Activated CD4-positive, alpha-beta memory T cell treated with anti-CD3 and anti-CD28 coated beads, Interleukin-2, amount 10 ng/mL, durations not matched to agents 7 days and 5 days (primary cell): ENCODE measurements at regions not wholly inside any gene's neighbourhood (a gene's known extent, or its start where the extent isn't known, plus 50 kb on each side); places are given as distances from the start of the nearest gene placed in this dataset.

ENCODE experiments used
- CTCF ChIA-PET: fragments of 350-600 bp; sonication (Branson Sonifier 250); formaldehyde crosslinking; loops from one replicate; lab custom pipeline; 2021; ENCODE audit warnings: antibody characterized with exemption, inconsistent platforms; lab: Charles Lee
- POLR2A ChIA-PET: fragments of 350-600 bp; sonication (Branson Sonifier 250); formaldehyde crosslinking; loops from one replicate; lab custom pipeline; 2021; ENCODE audit warnings: antibody characterized with exemption; lab: Charles Lee
- DNase-seq: peaks from one replicate; pipeline ENCODE4 v3.0.0-alpha.2; 2020
- H3K27ac Mint-ChIP-seq: one replicate; pipeline ENCODE4 v1.8.0; 2021; ENCODE audit warnings: mild to moderate bottlenecking, mixed read lengths
- H3K27me3 Mint-ChIP-seq: one replicate; pipeline ENCODE4 v1.8.0; 2021; ENCODE audit warnings: mixed read lengths
- H3K36me3 Mint-ChIP-seq: one replicate; pipeline ENCODE4 v1.8.0; 2021; ENCODE audit warnings: low read depth, mixed read lengths
- H3K4me1 Mint-ChIP-seq: one replicate; pipeline ENCODE4 v1.8.0; 2021; ENCODE audit warnings: mixed read lengths
- H3K4me3 Mint-ChIP-seq: one replicate; pipeline ENCODE4 v1.8.0; 2021; ENCODE audit warnings: mild to moderate bottlenecking, mixed read lengths
- H3K9me3 Mint-ChIP-seq: one replicate; pipeline ENCODE4 v1.8.0; 2021; ENCODE audit warnings: mixed read lengths

DNA sequence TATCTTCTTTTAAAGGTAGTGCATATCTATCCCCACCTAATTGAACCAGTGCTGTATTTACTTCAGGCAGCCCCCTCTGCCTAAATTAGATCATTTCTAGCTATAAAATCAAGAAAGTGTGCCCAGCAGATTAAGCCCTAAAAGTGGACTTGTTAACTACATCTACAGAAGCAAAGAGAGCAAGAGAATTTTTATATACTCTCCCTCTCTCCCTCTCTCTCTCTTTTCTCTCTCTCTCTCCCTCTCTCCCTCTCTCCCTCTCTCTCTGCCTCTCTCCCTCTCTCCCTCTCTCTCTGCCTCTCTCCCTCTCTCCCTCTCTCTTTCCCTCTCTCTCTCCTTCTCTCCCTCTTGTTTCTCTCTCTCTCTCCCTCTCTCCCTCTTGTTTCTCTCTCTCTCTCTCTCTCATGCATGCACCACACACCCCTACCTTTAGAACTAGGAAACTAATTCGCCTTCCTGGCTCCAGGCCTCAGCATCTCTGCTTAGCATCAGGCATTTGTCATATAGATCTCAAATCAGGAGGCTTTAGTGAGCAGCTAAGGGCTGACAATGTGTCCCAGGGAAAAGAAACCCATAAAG lies 71.4 kb downstream of the FOXA2 start:
- ChIA-PET POLR2A (no interaction called here), CTCF (no interaction called here)
- DNase-seq = no peak
- Mint-ChIP-seq H3K27me3 (no peaks in the 10 kb centered on the region), H3K9me3 (peaks cover 5% of the 10 kb centered on the region), H3K4me1 (no peaks in the 10 kb centered on the region), H3K36me3 (no peaks in the 10 kb centered on the region), H3K27ac (no peak overlapping the region), H3K4me3 (no peak overlapping the region)

DNA sequence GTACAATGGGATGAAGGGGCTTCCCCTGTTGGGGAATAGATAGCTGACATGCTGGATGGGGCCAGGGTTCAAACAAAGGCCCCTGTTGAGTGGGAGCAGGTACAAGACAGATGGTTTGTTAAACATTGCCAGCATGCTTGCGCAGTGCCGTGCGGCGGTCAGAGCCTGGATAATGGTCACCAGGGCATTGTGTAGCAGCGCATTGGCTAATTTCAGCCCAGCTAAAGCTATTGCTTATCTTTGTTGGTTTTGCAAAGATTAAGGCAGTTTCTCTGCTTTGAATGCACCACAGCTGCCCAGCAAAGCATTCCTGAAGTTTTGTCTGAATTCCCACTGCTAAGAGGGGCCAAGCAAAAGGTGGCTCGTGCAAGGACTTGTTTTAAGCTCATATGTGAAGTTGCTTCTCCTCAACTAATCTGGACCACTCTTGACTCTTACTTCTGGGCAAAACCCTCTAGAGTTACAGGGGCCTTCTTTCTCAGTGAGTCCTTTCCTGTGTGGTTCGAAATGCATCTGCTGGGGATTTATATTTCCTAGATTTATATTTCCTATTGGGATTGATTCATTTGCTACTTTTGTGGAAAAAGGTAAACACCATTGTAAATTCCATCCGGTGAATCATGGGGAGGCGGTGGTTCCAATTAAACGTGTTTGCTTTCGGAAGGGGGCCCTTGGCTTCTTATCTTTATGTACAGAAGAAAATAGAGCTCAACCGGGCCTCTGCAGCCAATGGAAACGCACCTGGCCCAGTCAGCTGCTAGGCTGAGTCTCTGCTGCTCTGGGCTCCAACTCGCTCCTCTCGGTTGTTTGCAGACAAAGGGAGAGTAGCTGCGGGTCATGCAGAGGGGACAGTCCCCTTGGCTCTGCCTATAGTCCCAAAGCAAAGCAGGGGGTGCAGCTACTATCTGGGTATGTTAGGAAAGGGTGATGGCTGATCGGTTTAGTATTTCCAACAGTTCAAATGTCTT lies 72.1 kb downstream of the FOXA2 start:
- no peak overlapping the region for H3K4me3 Mint-ChIP-seq
- POLR2A ChIA-PET = no interaction called here
- DNase-seq = no peak
- no peaks in the 10 kb centered on the region for H3K27me3 Mint-ChIP-seq
- CTCF ChIA-PET = no interaction called here
- H3K4me1 Mint-ChIP-seq = no peaks in the 10 kb centered on the region
- peaks cover 5% of the 10 kb centered on the region for H3K9me3 Mint-ChIP-seq
- H3K36me3 Mint-ChIP-seq = no peaks in the 10 kb centered on the region
- H3K27ac Mint-ChIP-seq = no peak overlapping the region

DNA sequence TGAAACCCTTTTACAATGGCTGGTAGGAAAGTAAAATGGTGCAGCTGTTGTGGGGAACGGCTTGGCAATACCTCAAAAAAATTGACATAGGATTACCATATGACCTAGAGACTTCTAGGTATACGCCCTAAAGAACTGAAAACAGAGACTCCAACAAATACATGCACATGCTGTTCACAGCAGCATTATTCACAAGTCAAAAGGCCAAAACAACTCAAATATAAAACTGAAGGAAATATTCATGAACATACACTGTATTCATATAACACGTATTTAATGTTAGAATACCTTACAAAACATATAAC lies 74.6 kb downstream of the FOXA2 start:
- ChIA-PET POLR2A (no interaction called here), CTCF (no interaction called here)
- Mint-ChIP-seq H3K4me1 (no peaks in the 10 kb centered on the region), H3K36me3 (no peaks in the 10 kb centered on the region), H3K27me3 (no peaks in the 10 kb centered on the region), H3K27ac (no peak overlapping the region), H3K9me3 (peaks cover 6% of the 10 kb centered on the region), H3K4me3 (no peak overlapping the region)
- DNase-seq = no peak

DNA sequence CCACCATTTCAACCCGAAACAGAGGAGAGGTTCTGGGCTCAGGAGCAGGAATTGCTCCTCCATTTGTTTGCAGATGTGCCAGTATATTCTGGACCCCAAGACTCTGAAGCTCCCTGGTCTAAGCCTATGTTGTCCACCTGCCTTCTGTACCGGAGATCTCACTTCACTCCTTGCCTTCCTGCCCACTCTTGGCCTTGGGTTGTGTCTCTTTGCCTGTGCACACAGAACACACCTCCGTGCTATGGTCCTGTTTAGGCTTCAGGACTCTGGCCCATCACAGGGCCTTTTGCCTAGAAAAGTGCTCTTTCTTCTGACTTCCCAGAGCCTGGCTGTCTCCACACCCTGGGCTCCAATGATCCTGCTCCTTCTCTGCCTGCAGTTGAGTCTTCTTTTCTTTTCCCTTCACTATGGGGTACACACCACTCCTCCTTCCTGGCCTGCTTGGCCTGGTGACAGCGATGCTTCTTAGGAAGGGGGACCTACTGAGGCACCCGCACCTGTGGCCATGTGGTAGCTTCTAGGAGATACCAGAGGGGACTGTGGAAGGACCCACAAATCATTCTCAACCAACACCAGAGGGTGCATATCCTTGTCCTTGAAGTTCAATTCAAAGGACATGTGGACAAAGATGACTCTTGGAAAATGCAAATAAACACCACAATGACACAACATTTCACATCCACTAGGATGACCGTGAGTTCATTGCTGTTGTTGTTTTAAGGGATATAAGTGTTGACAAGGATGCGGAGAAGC lies 75.1 kb downstream of the FOXA2 start:
- ChIA-PET POLR2A (no interaction called here), CTCF (no interaction called here)
- no peak for DNase-seq
- peaks cover 6% of the 10 kb centered on the region for H3K9me3 Mint-ChIP-seq
- no peak overlapping the region for H3K27ac Mint-ChIP-seq
- no peaks in the 10 kb centered on the region for H3K27me3 Mint-ChIP-seq
- H3K4me3 Mint-ChIP-seq = no peak overlapping the region
- no peaks in the 10 kb centered on the region for H3K4me1 Mint-ChIP-seq
- H3K36me3 Mint-ChIP-seq = no peaks in the 10 kb centered on the region

DNA sequence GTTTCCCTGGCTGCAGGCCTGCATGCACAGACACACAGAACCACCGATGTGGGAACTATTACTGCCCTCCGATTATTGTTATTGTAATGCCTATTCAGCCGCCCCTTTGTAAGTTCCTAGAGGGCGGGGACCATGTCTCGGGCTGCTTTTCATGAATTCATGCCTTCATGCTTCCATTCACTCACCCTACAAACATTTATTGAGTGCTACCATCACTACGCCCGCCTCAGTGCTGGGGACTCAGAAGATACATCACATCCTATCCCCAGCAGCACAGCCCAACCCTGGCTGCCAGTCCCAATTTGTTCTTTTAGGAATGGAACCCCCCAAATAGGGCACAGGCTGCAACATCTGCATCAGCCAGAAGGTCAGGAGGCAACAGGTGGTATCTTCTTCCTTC lies 75.9 kb downstream of the FOXA2 start:
- POLR2A ChIA-PET = no interaction called here
- CTCF ChIA-PET = no interaction called here
- Mint-ChIP-seq H3K4me1 (no peaks in the 10 kb centered on the region), H3K27me3 (no peaks in the 10 kb centered on the region), H3K36me3 (no peaks in the 10 kb centered on the region), H3K27ac (no peak overlapping the region), H3K4me3 (no peak overlapping the region), H3K9me3 (peaks cover 8% of the 10 kb centered on the region)
- no peak for DNase-seq

DNA sequence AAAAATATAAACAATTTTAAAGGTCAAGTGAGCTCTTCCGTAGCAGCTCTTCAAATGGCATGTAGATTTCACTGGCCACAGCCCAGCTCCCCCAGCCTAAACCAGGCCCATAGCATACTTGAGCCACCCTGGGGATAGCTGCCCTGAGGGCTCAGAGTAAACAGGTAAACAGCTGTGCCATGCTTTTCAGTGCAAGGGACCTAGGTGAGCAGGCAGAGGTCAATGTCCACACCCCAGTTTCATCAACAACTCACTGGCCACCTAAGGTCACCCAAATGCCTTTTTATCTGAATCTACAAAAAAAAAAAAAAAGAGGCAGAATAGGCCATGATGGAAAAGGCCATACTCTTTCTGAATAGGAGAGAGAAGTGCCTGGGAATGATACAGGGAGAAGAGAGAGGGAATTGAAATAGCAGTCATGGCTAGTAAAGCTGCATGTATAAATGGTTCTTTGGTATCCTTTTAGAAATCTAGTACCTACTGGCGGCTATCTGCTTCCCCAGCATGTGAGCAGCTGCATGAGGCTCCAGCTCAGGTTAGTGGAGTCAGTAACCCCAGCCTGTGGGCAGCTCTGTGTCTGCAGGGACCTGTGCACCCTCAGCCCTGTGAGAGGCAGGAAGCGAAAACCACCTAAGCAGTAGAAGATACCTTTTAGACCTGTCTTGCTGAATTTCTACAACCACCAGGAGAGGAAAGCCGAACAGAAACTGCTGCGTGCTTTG lies 77.0 kb downstream of the FOXA2 start:
- peaks cover 13% of the 10 kb centered on the region for H3K9me3 Mint-ChIP-seq
- POLR2A ChIA-PET = no interaction called here
- no peak for DNase-seq

DNA sequence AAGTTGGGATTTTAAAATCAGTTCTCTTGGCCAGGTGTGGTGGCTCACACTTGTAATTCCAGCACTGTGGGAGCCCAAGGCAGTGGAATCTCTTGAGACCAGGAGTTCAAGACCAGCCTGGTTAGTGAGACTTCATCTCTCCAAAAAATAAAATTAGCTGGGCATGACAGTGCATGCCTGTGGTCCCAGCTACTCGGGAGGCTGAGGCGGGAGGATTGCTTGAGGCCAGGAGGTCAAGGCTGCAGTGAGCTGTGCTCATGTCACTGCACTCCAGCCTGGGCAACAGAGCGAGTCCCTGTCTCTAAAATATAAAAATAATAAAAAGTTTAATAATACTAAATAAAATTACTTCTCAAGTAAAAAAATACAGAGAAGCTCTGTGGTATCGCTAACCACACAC lies 77.5 kb downstream of the FOXA2 start:
- Mint-ChIP-seq H3K4me3 (no peak overlapping the region), H3K27me3 (no peaks in the 10 kb centered on the region), H3K36me3 (no peaks in the 10 kb centered on the region), H3K4me1 (no peaks in the 10 kb centered on the region), H3K9me3 (peaks cover 15% of the 10 kb centered on the region), H3K27ac (no peak overlapping the region)
- ChIA-PET CTCF (no interaction called here), POLR2A (no interaction called here)
- no peak for DNase-seq

More for the DNA sequence above, 77.0 kb downstream of the FOXA2 start:
- no peaks in the 10 kb centered on the region for H3K27me3 Mint-ChIP-seq
- no peaks in the 10 kb centered on the region for H3K4me1 Mint-ChIP-seq
- H3K36me3 Mint-ChIP-seq = no peaks in the 10 kb centered on the region
- H3K4me3 Mint-ChIP-seq = no peak overlapping the region
- H3K27ac Mint-ChIP-seq = no peak overlapping the region
- CTCF ChIA-PET = no interaction called here

DNA sequence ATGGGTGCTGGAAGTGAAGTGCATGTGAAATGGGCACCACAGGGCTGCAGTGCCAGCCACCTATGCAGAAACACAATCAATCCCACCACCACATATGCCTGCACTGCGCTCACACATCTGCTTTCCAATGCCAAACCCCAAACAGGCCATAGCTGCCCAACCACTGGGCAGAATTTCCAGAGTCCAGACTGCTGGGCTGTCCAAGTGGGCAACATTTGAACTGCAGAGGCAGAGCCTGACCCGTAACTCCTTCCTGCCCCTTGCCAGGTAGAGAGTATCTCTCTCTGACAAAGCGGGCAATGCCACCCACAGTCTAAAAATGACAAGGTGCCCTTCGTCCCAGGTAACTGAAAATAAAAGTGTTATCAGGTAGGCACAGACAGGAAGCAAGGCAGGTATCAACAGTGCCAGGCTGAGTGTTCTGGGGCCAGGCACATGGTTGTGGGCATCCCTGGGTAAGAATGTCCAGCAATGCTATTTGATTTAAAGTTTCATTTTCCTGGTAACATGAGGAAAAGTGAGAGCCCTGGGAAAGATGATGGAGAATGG lies 79.5 kb downstream of the FOXA2 start:
- ChIA-PET POLR2A (no interaction called here), CTCF (no interaction called here)
- H3K27me3 Mint-ChIP-seq = no peaks in the 10 kb centered on the region
- DNase-seq = no peak
- peaks cover 20% of the 10 kb centered on the region for H3K9me3 Mint-ChIP-seq
- H3K36me3 Mint-ChIP-seq = no peaks in the 10 kb centered on the region
- no peaks in the 10 kb centered on the region for H3K4me1 Mint-ChIP-seq
- no peak overlapping the region for H3K27ac Mint-ChIP-seq
- no peak overlapping the region for H3K4me3 Mint-ChIP-seq

DNA sequence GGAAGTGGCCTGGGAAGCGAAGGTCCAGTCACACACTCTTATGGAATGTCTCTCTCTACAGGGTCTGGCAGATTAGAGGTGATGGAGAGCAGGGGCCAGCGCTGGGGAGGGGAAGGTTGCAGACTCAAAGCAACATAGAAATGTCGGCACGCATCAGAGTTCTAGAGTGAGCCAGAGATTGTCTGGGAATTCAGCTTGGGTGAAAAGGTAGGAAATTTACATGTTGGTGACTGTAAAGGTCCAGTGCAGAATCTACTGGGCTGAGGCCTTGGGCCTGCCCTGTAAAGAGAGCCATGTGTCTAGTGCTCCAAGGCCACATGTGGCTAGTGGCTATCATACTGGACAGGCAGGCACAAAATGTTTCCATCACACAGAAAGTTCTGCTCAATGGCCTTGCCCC lies 80.8 kb downstream of the FOXA2 start:
- H3K36me3 Mint-ChIP-seq = no peaks in the 10 kb centered on the region
- CTCF ChIA-PET = no interaction called here
- H3K27me3 Mint-ChIP-seq = no peaks in the 10 kb centered on the region
- POLR2A ChIA-PET = no interaction called here
- no peak overlapping the region for H3K4me3 Mint-ChIP-seq
- H3K27ac Mint-ChIP-seq = no peak overlapping the region
- peaks cover 19% of the 10 kb centered on the region for H3K9me3 Mint-ChIP-seq
- no peak for DNase-seq
- H3K4me1 Mint-ChIP-seq = no peaks in the 10 kb centered on the region

DNA sequence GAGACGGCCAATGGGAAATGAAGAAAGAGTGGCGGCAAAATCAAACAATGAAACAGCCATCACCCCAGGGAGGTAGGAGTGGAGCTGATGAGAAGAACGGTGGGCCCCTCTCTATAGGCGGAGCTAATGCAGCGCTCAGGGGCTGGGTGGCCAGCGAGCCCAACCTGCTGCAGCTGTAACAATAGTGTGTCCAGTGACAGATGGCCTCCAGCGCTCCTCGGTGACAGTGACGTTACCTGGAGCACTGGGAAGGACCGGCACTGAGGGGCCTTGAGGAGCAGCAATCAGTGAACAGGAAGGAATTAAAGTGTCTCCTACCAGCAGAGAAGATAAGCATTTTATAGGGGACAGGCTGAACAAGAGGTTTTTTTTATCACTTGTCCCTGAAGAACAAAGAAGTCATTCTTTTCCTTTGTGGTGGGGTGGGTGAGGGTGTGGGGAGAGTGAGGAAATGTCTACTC lies 81.6 kb downstream of the FOXA2 start:
- CTCF ChIA-PET = no interaction called here
- H3K27ac Mint-ChIP-seq = no peak overlapping the region

DNA sequence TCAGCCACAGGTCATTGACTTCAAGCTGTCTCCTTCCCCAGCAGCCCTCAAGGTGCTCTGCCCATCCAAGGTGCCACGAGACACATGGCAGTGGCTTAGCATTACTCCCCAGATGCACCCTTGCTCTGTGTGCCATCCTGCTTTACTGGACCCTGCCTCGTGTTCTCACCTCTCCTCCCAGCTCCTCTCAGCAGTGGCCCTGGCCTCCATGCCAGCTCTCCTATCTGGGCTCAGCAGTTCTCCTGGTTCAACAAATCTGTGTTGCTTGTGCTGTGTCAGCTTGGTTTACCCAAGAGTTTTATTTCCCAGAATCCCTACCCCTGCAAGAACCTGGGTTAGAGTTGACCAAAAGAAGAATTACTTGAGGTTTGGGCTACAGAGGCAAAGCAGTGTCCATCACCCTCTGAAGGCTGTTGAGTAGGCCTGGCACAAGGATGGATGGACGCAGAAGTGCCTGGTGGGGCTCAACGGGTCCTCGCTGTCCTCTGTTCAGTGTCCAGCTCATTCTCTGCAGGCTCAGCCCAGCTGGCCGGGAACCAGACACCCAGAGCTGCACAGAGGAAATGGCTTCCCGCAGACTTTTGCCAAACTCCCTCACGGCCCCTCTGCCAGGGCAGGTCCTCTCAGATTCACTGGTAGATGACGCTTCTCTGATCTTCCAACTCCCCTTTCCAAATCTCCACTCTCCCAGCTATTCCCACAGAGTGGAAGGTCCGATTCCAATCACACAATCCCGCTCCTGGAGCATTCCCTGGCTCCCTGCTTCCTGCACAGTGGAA lies 82.6 kb downstream of the FOXA2 start:
- no peak for DNase-seq
- Mint-ChIP-seq H3K27me3 (no peaks in the 10 kb centered on the region), H3K27ac (no peak overlapping the region), H3K4me1 (no peaks in the 10 kb centered on the region), H3K36me3 (no peaks in the 10 kb centered on the region), H3K9me3 (peaks cover 18% of the 10 kb centered on the region), H3K4me3 (no peak overlapping the region)
- ChIA-PET CTCF (no interaction called here), POLR2A (no interaction called here)

More for the DNA sequence above, 81.6 kb downstream of the FOXA2 start:
- no peaks in the 10 kb centered on the region for H3K4me1 Mint-ChIP-seq
- POLR2A ChIA-PET = no interaction called here
- peaks cover 16% of the 10 kb centered on the region for H3K9me3 Mint-ChIP-seq
- H3K27me3 Mint-ChIP-seq = no peaks in the 10 kb centered on the region
- no peaks in the 10 kb centered on the region for H3K36me3 Mint-ChIP-seq
- no peak for DNase-seq
- H3K4me3 Mint-ChIP-seq = no peak overlapping the region

DNA sequence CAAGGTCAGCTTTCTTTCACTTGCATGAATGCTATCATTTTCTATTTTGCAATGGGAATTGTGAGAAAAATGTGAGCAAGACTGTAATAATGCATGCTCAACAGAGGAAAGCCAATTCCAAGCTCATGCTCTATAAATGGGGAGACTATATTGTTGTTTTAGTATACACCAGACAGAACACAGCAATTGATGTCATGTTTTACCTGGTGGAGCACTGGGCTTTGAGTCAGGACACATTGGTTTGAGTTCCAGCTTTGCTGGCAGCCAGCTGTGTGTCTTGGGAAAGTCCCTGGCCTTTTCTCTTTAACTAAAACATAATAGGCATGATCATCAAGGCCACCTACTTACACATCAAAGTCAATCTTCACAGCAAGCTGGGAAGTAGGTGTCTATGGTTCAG lies 83.3 kb downstream of the FOXA2 start:
- CTCF ChIA-PET = no interaction called here

More for the DNA sequence above, 83.3 kb downstream of the FOXA2 start:
- no peak overlapping the region for H3K4me3 Mint-ChIP-seq
- DNase-seq = no peak
- POLR2A ChIA-PET = no interaction called here
- no peaks in the 10 kb centered on the region for H3K36me3 Mint-ChIP-seq
- H3K9me3 Mint-ChIP-seq = peaks cover 18% of the 10 kb centered on the region
- no peaks in the 10 kb centered on the region for H3K4me1 Mint-ChIP-seq
- no peaks in the 10 kb centered on the region for H3K27me3 Mint-ChIP-seq
- H3K27ac Mint-ChIP-seq = no peak overlapping the region
